ENCODE measurements at regions not wholly inside any gene's neighbourhood (a gene's known extent, or its start where the extent isn't known, plus 50 kb on each side); places are given as distances from the start of the nearest gene placed in this dataset.

- TF ChIP-seq CTCF (conservative IDR thresholded peaks at IDR 0.05), result no peak
- TF ChIP-seq EZH2 (IDR thresholded peaks at IDR 0.05; ENCODE audit: low read depth), result no peak
These were observed 120.8 kb downstream of the CTTN start for GRCh38 chr11:70519117-70519516.
